ENCODE measurements at regions not wholly inside any gene's neighbourhood (a gene's known extent, or its start where the extent isn't known, plus 50 kb on each side); places are given as distances from the start of the nearest gene placed in this dataset.

GRCh38 chrX:13876652-13877051 is 59.8 kb upstream of the GPM6B start (continued):
- TF ChIP-seq ZNF518A (tag by site-specific recombination; conservative IDR thresholded peaks at IDR 0.05; ENCODE audit: low read depth) = 0 out of 2 replicates have a peak, but pooled peaks have one; percentile 33
- peak; percentile 75; the same call in 1 of the 2 replicates for TF ChIP-seq HIC1 (tag by site-specific recombination; IDR thresholded peaks at IDR 0.05)
- no peak for TF ChIP-seq ZNF639 (tag by site-specific recombination; IDR thresholded peaks at IDR 0.05)
- no peak for TF ChIP-seq REPIN1 (tag by site-specific recombination; IDR thresholded peaks at IDR 0.05; ENCODE audit: low read depth)
- TF ChIP-seq PRDM2 (tag by site-specific recombination; IDR thresholded peaks at IDR 0.05; ENCODE audit: borderline replicate concordance) = no peak
- TF ChIP-seq ZNF660 (tag by site-specific recombination; IDR thresholded peaks at IDR 0.05) = peak; percentile 40; the same call in 1 of the 2 replicates
- no peak for TF ChIP-seq ZBTB49 (tag by site-specific recombination; IDR thresholded peaks at IDR 0.05; ENCODE audit: low read depth)
- TF ChIP-seq FEZF1 (tag by site-specific recombination; IDR thresholded peaks at IDR 0.05) = no peak
- TF ChIP-seq ZNF394 (tag by site-specific recombination; IDR thresholded peaks at IDR 0.05; ENCODE audit: borderline replicate concordance) = peak; percentile 45; the same call in 1 of the 2 replicates
- 0 out of 2 replicates have a peak, but pooled peaks have one; percentile 19 for TF ChIP-seq PRDM10 (tag by site-specific recombination; IDR thresholded peaks at IDR 0.05)
- peak; percentile 72; the same call in 1 of the 2 replicates for TF ChIP-seq ZNF692 (tag by site-specific recombination; IDR thresholded peaks at IDR 0.05)
- TF ChIP-seq ZBTB21 (tag by site-specific recombination; IDR thresholded peaks at IDR 0.05) = peak; percentile 59; the same call in 1 of the 2 replicates
- no peak for TF ChIP-seq ZNF155 (tag by site-specific recombination; IDR thresholded peaks at IDR 0.05)
